ENCODE measurements at regions not wholly inside any gene's neighbourhood (a gene's known extent, or its start where the extent isn't known, plus 50 kb on each side); places are given as distances from the start of the nearest gene placed in this dataset.

DNA sequence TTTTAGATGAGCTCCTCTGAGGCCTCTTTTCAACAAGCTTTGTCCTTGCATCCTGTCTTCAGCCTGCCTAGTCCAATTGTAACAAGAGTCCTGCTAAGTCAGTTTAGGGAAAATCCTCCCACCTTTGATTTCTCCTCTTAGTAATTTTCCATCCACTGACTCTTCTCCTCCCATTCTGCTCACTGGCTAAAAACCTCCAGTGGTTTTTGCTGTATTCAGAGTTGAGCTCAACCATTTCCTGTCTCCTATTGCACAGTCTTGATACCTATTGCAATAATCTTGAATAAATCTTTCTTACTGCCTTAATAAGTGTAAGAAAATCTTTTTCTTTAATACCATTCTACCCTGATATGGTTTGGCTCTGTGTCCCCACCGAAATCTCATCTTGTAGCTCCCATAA is 117.8 kb upstream of the ENPP6 start:
- H3K9ac ChIP-seq (ENCODE audit: low read depth, low read length), result no peak overlapping the region
- no peaks in the 10 kb centered on the region for H3K36me3 ChIP-seq (ENCODE audit: control insufficient read depth, insufficient read depth, low read length)
- H4K8ac ChIP-seq (ENCODE audit: low read depth in 2 of 2, low read length in 2 of 2), result no peak overlapping the region
- ChIA-PET POLR2A (ENCODE audit: unreplicated experiment) (interaction anchor here (0.6 kb wide), 1 partner anchor 329 kb away, joined by 3 read pairs; no protein-coding TSS in a partner anchor), CTCF (interaction anchor here (0.5 to 0.7 kb wide), 2 partner anchors 46 to 1428 kb away, joined by 3 read pairs; no protein-coding TSS in a partner anchor)
- no peak overlapping the region for H4K91ac ChIP-seq (ENCODE audit: insufficient read depth, low read depth, low read length)
- H2AK5ac ChIP-seq (ENCODE audit: low read depth, low read length), result no peak overlapping the region
- no peak overlapping the region; the same call in 1 of the 2 replicates for H3K14ac ChIP-seq (replicated peaks; ENCODE audit: low read depth, low read length)
- H3K4ac ChIP-seq (ENCODE audit: low read depth, low read length), result no peak overlapping the region
- H3K18ac ChIP-seq (ENCODE audit: low read depth, low read length), result no peak overlapping the region
- intact Hi-C loops (cut with micrococcal nuclease), result no loop called here
- no peak overlapping the region for H3K4me3 ChIP-seq (ENCODE audit: insufficient read depth, low read depth, low read length)
- H3K4me2 ChIP-seq (ENCODE audit: low read depth, low read length), result no peak overlapping the region
- H3K27me3 ChIP-seq (ENCODE audit: control insufficient read depth, insufficient read depth, low read length), result no peaks in the 10 kb centered on the region
- H4K20me1 ChIP-seq (ENCODE audit: insufficient read depth, low read length), result no peaks in the 10 kb centered on the region
- in situ Hi-C loops (cut with MboI; ENCODE audit: low sequenced_read_pairs), result no loop called here
- ATAC-seq (ENCODE audit: low read depth), result no peak
- peaks cover 2% of the 10 kb centered on the region; the same call in 1 of the 2 replicates for H3K4me1 ChIP-seq (ENCODE audit: control insufficient read depth, insufficient read depth, low read length)
- no peak overlapping the region for H3K23ac ChIP-seq (ENCODE audit: low read depth, low read length)
- H2BK5ac ChIP-seq (ENCODE audit: low read depth, low read length, poor library complexity, severe bottlenecking), result no peak overlapping the region
- no peaks in the 10 kb centered on the region; the same call in 1 of the 2 replicates for H3K9me3 ChIP-seq (ENCODE audit: control insufficient read depth, insufficient read depth, low read length)
- TF ChIP-seq MXI1 (IDR thresholded peaks at IDR 0.05; ENCODE audit: borderline replicate concordance, low read depth, low read length), result no peak
- TF ChIP-seq CHD1 (IDR thresholded peaks at IDR 0.05; ENCODE audit: low read depth, low read length), result no peak
- no peak for TF ChIP-seq MAFK (IDR thresholded peaks at IDR 0.05; ENCODE audit: low read depth, low read length)
- TF ChIP-seq, protein P1, sequence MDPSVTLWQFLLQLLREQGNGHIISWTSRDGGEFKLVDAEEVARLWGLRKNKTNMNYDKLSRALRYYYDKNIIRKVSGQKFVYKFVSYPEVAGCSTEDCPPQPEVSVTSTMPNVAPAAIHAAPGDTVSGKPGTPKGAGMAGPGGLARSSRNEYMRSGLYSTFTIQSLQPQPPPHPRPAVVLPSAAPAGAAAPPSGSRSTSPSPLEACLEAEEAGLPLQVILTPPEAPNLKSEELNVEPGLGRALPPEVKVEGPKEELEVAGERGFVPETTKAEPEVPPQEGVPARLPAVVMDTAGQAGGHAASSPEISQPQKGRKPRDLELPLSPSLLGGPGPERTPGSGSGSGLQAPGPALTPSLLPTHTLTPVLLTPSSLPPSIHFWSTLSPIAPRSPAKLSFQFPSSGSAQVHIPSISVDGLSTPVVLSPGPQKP (IDR thresholded peaks at IDR 0.05; ENCODE audit: borderline replicate concordance, low read depth, low read length), result no peak
- TF ChIP-seq NFE2L2 (IDR thresholded peaks at IDR 0.05; ENCODE audit: low read depth, low read length), result no peak
- no peak for TF ChIP-seq BHLHE40 (IDR thresholded peaks at IDR 0.05; ENCODE audit: low read depth, low read length)
- TF ChIP-seq FOS (IDR thresholded peaks at IDR 0.05; ENCODE audit: low read depth, low read length), result no peak
- TF ChIP-seq RFX5 (IDR thresholded peaks at IDR 0.05; ENCODE audit: low read depth, low read length), result no peak
- no peak for TF ChIP-seq MAZ (IDR thresholded peaks at IDR 0.05; ENCODE audit: borderline replicate concordance, low read depth, low read length)
- TF ChIP-seq, protein P2, sequence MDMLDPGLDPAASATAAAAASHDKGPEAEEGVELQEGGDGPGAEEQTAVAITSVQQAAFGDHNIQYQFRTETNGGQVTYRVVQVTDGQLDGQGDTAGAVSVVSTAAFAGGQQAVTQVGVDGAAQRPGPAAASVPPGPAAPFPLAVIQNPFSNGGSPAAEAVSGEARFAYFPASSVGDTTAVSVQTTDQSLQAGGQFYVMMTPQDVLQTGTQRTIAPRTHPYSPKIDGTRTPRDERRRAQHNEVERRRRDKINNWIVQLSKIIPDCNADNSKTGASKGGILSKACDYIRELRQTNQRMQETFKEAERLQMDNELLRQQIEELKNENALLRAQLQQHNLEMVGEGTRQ (IDR thresholded peaks at IDR 0.05; ENCODE audit: low read depth, low read length), result no peak
- TF ChIP-seq RAD21 (IDR thresholded peaks at IDR 0.05; ENCODE audit: low read length), result no peak
- TF ChIP-seq, protein P3, sequence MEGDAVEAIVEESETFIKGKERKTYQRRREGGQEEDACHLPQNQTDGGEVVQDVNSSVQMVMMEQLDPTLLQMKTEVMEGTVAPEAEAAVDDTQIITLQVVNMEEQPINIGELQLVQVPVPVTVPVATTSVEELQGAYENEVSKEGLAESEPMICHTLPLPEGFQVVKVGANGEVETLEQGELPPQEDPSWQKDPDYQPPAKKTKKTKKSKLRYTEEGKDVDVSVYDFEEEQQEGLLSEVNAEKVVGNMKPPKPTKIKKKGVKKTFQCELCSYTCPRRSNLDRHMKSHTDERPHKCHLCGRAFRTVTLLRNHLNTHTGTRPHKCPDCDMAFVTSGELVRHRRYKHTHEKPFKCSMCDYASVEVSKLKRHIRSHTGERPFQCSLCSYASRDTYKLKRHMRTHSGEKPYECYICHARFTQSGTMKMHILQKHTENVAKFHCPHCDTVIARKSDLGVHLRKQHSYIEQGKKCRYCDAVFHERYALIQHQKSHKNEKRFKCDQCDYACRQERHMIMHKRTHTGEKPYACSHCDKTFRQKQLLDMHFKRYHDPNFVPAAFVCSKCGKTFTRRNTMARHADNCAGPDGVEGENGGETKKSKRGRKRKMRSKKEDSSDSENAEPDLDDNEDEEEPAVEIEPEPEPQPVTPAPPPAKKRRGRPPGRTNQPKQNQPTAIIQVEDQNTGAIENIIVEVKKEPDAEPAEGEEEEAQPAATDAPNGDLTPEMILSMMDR (conservative IDR thresholded peaks at IDR 0.05; ENCODE audit: low read depth, low read length), result no peak
- TF ChIP-seq RCOR1 (IDR thresholded peaks at IDR 0.05; ENCODE audit: insufficient replicate concordance, low read length), result no peak
- no peak for TF ChIP-seq POLR2A (IDR thresholded peaks at IDR 0.05; ENCODE audit: low read depth, low read length)
- no peak for TF ChIP-seq CEBPB (IDR thresholded peaks at IDR 0.05; ENCODE audit: low read depth, low read length)
- TF ChIP-seq SMC3 (IDR thresholded peaks at IDR 0.05; ENCODE audit: low read depth, low read length), result no peak
- WGBS, 2 experiments (ENCODE audit: extremely low coverage in 2 of 2, insufficient read length in 1 of 2), result no CpG with 5 or more reads among the region's 1 CpG
- DNase-seq, result peak; percentile 41
- BruUV-seq (replicated peaks), result no TSS peak
- H3K56ac ChIP-seq (ENCODE audit: extremely low read depth, insufficient read depth, low read length), result no peak overlapping the region
- H2BK15ac ChIP-seq (ENCODE audit: low read depth, low read length), result no peak overlapping the region
- no peak overlapping the region for H2BK20ac ChIP-seq (ENCODE audit: low read depth, low read length)
- H2AK9ac ChIP-seq (replicated peaks; ENCODE audit: low read depth, low read length, poor library complexity), result no peak overlapping the region
- no peaks in the 10 kb centered on the region for H3K9me1 ChIP-seq (ENCODE audit: insufficient read depth, low read length)
- H4K5ac ChIP-seq (ENCODE audit: low read depth, low read length), result no peak overlapping the region
- dilution Hi-C loops (cut with HindIII; ENCODE audit: low sequenced_read_pairs, unreplicated experiment), result no loop called here
- H2AFZ ChIP-seq (replicated peaks; ENCODE audit: low read length, poor library complexity), result no peak overlapping the region
- no peak overlapping the region for H2BK120ac ChIP-seq (ENCODE audit: low read depth, low read length)
- H3K27ac ChIP-seq (ENCODE audit: insufficient read depth, low read length), result no peak overlapping the region
- H3K79me1 ChIP-seq (ENCODE audit: low read depth in 1 of 2, low read length in 2 of 2), result no peaks in the 10 kb centered on the region

All from IMR-90 (cell line).